ENCODE measurements at regions not wholly inside any gene's neighbourhood (a gene's known extent, or its start where the extent isn't known, plus 50 kb on each side); places are given as distances from the start of the nearest gene placed in this dataset.

DNA sequence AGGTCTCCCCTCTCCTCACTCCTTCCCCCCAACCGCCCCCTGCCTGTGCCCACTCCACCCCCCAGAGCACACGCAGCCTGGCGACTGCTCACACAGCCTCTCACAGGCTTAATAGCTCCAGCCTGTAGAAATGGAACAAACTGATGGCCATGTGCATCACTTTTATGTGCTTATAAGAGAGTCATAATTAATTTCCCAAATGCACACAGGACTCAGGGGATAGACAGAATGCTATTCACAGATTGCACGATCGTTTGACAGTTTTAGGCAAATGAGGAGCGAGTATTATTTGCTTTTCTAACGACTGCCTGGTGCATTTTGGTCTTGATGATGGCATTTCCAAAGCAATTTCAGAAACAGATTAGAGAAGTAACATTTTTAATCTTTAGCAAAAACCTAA is 97.7 kb upstream of the VSTM2B start:
- TF ChIP-seq YY1 (IDR thresholded peaks at IDR 0.05; ENCODE audit: low read depth) (no peak), FOXM1 (IDR thresholded peaks at IDR 0.05; ENCODE audit: borderline replicate concordance, low read depth) (no peak), NFIC (IDR thresholded peaks at IDR 0.05) (no peak), RAD21 (IDR thresholded peaks at IDR 0.05; ENCODE audit: low read depth) (no peak), ZBTB7A (IDR thresholded peaks at IDR 0.05; ENCODE audit: low read depth) (no peak), TAF1 (IDR thresholded peaks at IDR 0.05; ENCODE audit: low read depth) (no peak), TEAD4 (IDR thresholded peaks at IDR 0.05) (no peak), CEBPB (IDR thresholded peaks at IDR 0.05) (no peak), EP300 (IDR thresholded peaks at IDR 0.05; ENCODE audit: borderline replicate concordance) (no peak), EGR1 (IDR thresholded peaks at IDR 0.05) (no peak), TCF12 (IDR thresholded peaks at IDR 0.05; ENCODE audit: low read depth) (no peak), CREB1 (IDR thresholded peaks at IDR 0.05; ENCODE audit: low read depth) (no peak)
- TF ChIP-seq, protein P1, sequence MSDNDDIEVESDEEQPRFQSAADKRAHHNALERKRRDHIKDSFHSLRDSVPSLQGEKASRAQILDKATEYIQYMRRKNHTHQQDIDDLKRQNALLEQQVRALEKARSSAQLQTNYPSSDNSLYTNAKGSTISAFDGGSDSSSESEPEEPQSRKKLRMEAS (IDR thresholded peaks at IDR 0.05) = no peak
- TF ChIP-seq, protein P2, sequence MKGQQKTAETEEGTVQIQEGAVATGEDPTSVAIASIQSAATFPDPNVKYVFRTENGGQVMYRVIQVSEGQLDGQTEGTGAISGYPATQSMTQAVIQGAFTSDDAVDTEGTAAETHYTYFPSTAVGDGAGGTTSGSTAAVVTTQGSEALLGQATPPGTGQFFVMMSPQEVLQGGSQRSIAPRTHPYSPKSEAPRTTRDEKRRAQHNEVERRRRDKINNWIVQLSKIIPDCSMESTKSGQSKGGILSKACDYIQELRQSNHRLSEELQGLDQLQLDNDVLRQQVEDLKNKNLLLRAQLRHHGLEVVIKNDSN (IDR thresholded peaks at IDR 0.05) = no peak
- TF ChIP-seq, protein P3, sequence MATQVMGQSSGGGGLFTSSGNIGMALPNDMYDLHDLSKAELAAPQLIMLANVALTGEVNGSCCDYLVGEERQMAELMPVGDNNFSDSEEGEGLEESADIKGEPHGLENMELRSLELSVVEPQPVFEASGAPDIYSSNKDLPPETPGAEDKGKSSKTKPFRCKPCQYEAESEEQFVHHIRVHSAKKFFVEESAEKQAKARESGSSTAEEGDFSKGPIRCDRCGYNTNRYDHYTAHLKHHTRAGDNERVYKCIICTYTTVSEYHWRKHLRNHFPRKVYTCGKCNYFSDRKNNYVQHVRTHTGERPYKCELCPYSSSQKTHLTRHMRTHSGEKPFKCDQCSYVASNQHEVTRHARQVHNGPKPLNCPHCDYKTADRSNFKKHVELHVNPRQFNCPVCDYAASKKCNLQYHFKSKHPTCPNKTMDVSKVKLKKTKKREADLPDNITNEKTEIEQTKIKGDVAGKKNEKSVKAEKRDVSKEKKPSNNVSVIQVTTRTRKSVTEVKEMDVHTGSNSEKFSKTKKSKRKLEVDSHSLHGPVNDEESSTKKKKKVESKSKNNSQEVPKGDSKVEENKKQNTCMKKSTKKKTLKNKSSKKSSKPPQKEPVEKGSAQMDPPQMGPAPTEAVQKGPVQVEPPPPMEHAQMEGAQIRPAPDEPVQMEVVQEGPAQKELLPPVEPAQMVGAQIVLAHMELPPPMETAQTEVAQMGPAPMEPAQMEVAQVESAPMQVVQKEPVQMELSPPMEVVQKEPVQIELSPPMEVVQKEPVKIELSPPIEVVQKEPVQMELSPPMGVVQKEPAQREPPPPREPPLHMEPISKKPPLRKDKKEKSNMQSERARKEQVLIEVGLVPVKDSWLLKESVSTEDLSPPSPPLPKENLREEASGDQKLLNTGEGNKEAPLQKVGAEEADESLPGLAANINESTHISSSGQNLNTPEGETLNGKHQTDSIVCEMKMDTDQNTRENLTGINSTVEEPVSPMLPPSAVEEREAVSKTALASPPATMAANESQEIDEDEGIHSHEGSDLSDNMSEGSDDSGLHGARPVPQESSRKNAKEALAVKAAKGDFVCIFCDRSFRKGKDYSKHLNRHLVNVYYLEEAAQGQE (IDR thresholded peaks at IDR 0.05; ENCODE audit: low read depth) = no peak

DNA sequence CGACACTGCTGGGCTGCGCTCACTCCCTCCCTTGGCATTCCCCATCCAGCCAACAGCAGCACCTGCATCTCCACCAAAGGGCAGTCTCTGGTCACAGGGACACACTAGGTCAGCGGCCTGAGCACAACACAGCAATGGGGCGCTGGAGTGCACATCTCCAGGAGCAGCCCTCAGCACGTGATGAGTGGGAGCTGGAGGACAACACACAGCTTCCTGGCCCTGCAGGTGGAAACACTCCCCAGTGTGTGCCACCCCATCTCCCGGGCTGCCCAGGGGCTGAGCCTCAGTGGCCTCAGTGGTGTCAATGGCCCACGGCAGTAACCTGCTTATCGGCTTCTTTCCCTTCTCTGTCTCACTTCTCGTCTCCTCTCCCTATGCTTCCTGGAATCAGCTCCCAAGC is 96.8 kb upstream of the VSTM2B start:
- TF ChIP-seq YY1 (IDR thresholded peaks at IDR 0.05; ENCODE audit: low read depth) (no peak), CEBPB (IDR thresholded peaks at IDR 0.05) (no peak), FOXM1 (IDR thresholded peaks at IDR 0.05; ENCODE audit: borderline replicate concordance, low read depth) (no peak), TEAD4 (IDR thresholded peaks at IDR 0.05) (no peak)

DNA sequence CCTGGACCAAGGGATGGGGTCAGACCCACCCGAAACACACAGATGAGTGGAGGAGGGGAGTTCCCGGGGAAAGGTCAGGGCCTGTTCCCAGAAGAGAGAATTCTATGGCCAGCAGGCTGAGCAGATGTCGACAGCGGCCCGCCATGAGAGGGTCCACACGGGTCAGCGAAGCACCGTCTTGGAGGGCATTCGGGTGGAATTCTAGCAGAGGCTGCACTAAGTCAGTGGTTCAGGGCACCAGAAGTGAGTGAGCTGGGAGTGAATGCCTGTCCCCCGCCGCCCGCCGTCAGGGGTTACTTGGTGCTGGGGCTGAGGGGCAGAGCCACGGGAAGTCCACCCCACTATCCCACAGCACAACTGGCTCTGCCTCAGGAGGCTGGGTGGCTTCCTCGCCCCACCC is 96.2 kb upstream of the VSTM2B start:
- TF ChIP-seq ZBTB7A (IDR thresholded peaks at IDR 0.05; ENCODE audit: low read depth) (no peak), TCF12 (IDR thresholded peaks at IDR 0.05; ENCODE audit: low read depth) (no peak), TAF1 (IDR thresholded peaks at IDR 0.05; ENCODE audit: low read depth) (no peak), EGR1 (IDR thresholded peaks at IDR 0.05) (no peak), CREB1 (IDR thresholded peaks at IDR 0.05; ENCODE audit: low read depth) (no peak), EP300 (IDR thresholded peaks at IDR 0.05; ENCODE audit: borderline replicate concordance) (no peak), RAD21 (IDR thresholded peaks at IDR 0.05; ENCODE audit: low read depth) (no peak), YY1 (IDR thresholded peaks at IDR 0.05; ENCODE audit: low read depth) (no peak), CEBPB (IDR thresholded peaks at IDR 0.05) (no peak), TEAD4 (IDR thresholded peaks at IDR 0.05) (no peak), NFIC (IDR thresholded peaks at IDR 0.05) (no peak), FOXM1 (IDR thresholded peaks at IDR 0.05; ENCODE audit: borderline replicate concordance, low read depth) (no peak)
- TF ChIP-seq, protein P3 (IDR thresholded peaks at IDR 0.05; ENCODE audit: low read depth) = no peak
- TF ChIP-seq, protein P2 (IDR thresholded peaks at IDR 0.05) = no peak
- TF ChIP-seq, protein P1 (IDR thresholded peaks at IDR 0.05) = no peak

DNA sequence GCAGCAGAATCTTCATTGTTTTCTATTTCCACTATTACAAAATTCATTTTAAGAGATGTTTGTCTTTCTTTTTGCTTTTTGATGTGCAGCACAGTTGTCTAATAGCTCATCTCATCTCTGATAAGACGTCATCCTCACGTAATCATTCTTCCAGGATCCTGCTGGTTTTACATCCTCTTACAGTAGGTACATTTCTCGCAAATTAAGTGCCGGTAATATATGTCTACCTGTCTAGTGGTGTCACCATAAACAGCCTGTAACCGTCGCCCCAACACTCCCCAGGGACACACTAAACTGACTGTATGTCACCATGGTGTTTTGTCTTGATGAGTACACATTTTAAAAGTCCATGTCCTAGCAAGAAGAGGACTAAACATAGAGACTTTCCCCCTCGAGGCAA is 94.5 kb upstream of the VSTM2B start:
- no peak for TF ChIP-seq CEBPB (IDR thresholded peaks at IDR 0.05)
- no peak for TF ChIP-seq TAF1 (IDR thresholded peaks at IDR 0.05; ENCODE audit: low read depth)
- TF ChIP-seq EGR1 (IDR thresholded peaks at IDR 0.05) = no peak
- TF ChIP-seq NFIC (IDR thresholded peaks at IDR 0.05) = no peak
- no peak for TF ChIP-seq YY1 (IDR thresholded peaks at IDR 0.05; ENCODE audit: low read depth)
- TF ChIP-seq RAD21 (IDR thresholded peaks at IDR 0.05; ENCODE audit: low read depth) = no peak

DNA sequence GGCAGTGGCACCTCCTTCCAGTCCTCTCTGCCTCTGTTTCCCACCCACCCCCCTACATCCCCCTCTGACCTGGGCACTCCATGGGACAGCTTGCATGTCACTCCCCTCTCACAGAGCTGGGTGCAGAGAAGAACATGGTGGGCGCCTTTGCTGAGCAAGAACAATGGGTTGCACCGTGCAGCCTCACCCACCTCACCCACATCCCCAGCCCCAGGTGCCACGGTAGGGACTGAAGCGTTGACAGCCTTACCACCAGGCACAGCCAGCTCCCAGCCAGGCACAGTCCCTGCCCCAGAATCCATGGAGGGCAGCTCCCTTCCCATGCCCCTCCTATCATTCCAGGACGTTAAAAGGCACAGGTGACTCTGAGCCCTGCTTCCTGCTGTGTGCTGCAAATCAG is 93.1 kb upstream of the VSTM2B start:
- TF ChIP-seq TEAD4 (IDR thresholded peaks at IDR 0.05) (no peak), RAD21 (IDR thresholded peaks at IDR 0.05; ENCODE audit: low read depth) (no peak), FOXM1 (IDR thresholded peaks at IDR 0.05; ENCODE audit: borderline replicate concordance, low read depth) (no peak), ZBTB7A (IDR thresholded peaks at IDR 0.05; ENCODE audit: low read depth) (no peak), TAF1 (IDR thresholded peaks at IDR 0.05; ENCODE audit: low read depth) (no peak)
- TF ChIP-seq, protein P3 (IDR thresholded peaks at IDR 0.05; ENCODE audit: low read depth) = no peak
